Hematopoietic multipotent progenitor cell treated with erythropoietin and hydrocortisone succinate and interleukin-3 and kit ligand, for 15 days (in vitro differentiated cells): ENCODE measurements at regions not wholly inside any gene's neighbourhood (a gene's known extent, or its start where the extent isn't known, plus 50 kb on each side); places are given as distances from the start of the nearest gene placed in this dataset.
A peak's percentile ranks its signal among the peaks of the same experiment; 100 is the strongest.
"Not testable (repeated sequence)": the region's sequence is repeated elsewhere in the genome, so short reads cannot be mapped to it uniquely, and the experiment has no call there.

ENCODE experiments used
- DNase-seq: peaks from one replicate; pipeline ENCODE4 v3.0.0-alpha.2; 2015; ENCODE audit warnings: low spot score

DNA sequence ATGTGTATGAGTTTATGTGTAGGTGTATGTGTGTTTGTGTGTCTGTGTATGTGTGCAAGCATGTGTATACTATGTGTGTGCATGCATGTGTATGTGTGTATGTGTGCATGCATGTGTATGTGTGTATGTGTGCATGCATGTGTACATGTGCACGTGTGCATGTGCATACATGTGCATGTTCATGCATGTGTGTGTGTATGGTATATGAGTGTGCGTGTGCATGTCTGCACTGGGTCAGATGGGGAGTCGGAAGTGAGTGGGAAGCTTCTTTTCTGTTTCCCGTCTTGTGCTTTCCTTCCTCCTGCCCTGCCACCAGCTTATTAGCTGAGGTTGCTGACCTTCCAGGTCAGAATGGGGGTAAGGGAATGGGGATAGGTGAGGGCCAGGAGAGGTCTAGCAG is 174.7 kb downstream of the MAP2K4 start:
- no peak for DNase-seq

DNA sequence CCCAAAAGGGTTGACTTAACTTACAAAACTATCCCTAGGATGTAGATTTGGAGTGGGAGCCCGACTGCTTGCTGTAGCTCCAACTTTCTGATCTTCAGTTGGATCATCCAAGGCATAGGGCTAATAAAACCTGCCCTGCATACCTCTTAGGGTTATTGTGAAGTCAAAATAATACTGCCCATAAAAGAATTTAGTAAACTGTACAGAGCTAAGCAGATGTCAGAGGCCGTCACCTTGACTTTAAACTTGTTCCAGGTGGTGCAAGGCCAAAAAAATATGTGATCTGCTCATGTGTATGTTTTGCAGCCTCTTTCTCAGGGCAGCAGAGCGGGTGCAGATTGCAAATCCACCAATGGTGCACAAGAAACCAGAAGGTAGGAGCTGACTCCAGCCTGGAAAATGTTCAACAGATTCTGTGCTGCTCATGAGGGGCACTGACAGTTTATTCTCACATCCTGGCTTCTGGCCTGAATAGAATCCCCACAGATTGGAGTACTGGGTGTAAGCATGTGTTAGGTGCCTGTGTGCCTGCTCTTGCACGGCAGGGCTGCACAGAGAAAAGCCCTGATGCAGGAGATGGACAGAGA is 180.7 kb downstream of the MAP2K4 start:
- DNase-seq, result no peak

GRCh38 chr17:12209632-12210191 is 189.0 kb downstream of the MAP2K4 start:
- DNase-seq, result no peak

GRCh38 chr17:12220714-12221439 is 200.2 kb downstream of the MAP2K4 start:
- DNase-seq, result not testable (repeated sequence)

DNA sequence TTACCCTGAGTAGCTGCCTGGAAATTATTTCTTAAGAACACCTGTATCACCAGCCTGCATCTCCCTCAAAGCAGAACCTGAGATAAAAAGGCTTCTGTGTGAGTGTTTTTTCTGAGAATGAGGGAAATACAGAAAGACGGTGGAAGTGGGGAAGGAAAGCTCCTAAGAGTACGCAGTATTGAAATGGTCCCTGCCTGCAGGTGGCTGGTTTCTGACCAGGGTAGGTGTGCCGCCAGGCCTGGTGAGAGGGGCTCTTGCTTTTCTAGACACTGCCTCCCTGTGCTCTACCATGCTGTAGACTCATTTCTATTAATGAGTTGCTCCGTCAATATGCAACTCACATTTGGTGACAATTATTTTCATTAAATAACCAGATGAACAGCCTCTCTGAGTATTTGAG is 201.7 kb downstream of the MAP2K4 start:
- DNase-seq, result no peak

- no peak for DNase-seq
These were observed 206.9 kb downstream of the MAP2K4 start for GRCh38 chr17:12227547-12227946.

DNA sequence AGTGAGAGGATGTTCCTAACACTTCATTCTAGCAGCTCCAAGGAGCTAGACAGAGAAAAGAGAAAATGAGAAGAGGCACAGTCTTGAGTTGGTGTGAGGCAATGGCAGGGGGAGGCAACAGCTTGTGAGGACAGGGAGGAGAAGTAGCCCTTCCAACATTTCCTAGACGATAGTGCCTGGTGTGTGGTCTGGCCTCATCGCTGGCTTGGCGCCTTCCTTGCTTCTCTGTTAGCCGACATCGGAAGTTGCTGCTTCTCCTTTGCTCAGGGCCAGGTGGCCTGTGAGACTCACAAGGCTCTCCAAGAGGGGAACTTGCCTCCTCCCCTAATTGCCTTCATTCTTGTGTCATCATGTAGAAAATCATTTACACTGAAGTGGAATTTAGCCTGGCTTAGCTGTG is 208.7 kb downstream of the MAP2K4 start:
- DNase-seq, result no peak

- DNase-seq, result no peak
These were observed 210.0 kb downstream of the MAP2K4 start for GRCh38 chr17:12230481-12231354.

DNA sequence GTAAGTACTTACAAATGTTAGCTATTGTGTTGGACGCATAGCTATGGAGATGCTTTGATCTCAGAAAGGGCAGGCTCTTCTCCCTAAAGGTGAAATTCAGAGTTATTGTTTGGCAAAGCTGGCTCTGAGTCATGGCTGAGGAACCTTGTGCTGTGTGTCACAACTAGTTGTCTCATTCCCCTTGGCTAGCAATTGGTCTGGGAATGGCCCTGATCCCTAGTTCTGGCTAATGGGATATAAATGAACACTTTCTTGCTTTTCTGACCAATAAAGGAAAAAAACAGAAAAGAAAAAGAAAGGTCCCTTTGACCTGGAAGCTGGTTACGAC is 210.6 kb downstream of the MAP2K4 start:
- no peak for DNase-seq

DNA sequence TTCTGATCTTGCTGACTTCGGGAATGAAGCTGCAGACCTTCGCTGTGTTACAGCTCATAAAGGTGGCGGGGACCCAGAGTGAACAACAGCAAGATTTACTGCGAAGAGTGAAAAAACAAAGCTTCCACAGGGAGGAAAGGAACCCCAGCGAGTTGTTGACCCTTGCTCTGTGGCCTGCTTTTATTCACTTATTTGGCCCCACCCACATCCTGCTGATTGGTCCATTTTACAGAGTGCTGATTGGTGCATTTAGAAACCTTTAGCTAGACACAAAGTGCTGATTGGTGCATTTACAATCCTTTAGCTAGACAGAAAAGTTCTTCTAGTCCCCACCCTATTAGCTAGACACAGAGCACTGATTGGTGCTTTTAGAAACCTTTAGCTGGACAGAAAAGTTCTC is 218.3 kb downstream of the MAP2K4 start:
- not testable (repeated sequence) for DNase-seq

GRCh38 chr17:12242345-12242954 is 221.8 kb downstream of the MAP2K4 start:
- no peak for DNase-seq

- no peak for DNase-seq
These were observed 227.1 kb downstream of the MAP2K4 start for GRCh38 chr17:12247761-12248160.

DNA sequence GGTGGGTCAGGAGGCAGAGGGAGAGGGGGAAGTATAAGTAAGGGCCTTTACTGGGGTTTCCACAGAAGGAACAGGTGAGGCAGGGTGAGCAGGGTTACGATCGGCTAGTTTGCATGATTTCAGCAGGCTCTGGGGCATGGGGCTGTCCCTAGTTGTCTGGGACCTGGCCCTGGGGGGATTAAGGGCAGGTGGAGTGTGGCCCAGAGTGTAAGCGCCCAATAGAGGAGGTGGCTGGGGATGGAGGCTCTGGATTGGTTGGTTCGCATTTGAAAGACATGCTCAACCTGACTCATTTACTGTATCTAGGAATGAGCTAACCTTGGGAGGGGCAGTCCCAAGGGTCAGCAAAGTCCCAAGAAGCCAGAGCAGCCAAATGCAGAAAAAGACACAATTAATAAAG is 230.3 kb downstream of the MAP2K4 start:
- no peak for DNase-seq

GRCh38 chr17:12252462-12252861 is 231.8 kb downstream of the MAP2K4 start:
- no peak for DNase-seq

GRCh38 chr17:12254460-12254859 is 233.8 kb downstream of the MAP2K4 start:
- DNase-seq, result no peak

DNA sequence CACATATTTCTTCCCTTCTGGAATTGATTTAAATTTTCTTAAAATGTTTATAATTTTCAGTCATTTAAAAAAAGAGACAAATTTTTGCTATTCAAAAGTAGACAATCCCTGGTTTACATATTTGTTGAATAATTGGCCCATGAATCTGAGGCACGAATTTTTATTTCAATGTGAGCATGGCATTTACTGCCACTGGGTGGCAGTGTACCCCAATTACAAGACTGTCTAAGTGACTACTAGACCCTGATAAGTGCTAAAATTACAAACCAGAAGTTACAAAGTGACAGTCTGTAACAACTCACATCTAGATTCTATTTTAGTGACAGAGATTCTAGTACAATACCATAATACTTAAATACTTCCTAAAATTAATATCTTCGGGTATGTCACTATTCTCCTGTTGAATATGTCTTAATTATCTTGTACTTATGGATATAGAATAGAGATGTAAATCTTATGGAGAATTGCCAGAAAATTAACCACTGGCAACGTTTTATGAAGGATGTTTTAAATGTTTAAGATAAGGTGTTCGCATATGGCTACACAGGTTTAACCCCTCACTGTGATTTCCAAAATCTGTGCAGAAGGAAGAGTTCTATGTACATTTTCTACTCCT is 235.8 kb downstream of the MAP2K4 start:
- DNase-seq, result peak; percentile 2

GRCh38 chr17:12257176-12257575 is 236.5 kb downstream of the MAP2K4 start:
- no peak for DNase-seq

DNA sequence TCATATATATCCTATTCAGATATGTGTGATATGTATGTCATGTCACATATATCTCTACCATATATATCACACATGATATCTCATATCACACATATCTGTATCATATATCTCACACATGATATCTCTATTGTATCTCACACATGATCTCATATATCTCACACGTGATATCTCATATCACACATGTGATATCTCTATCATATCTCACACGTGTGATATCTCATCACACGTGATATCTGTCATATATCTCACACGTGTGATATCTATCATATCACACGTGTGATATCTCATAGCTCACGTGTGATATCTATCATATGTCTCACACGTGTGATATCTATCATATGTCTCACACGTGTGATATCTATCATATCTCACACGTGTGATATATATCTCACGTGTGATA is 240.7 kb downstream of the MAP2K4 start:
- DNase-seq, result no peak

DNA sequence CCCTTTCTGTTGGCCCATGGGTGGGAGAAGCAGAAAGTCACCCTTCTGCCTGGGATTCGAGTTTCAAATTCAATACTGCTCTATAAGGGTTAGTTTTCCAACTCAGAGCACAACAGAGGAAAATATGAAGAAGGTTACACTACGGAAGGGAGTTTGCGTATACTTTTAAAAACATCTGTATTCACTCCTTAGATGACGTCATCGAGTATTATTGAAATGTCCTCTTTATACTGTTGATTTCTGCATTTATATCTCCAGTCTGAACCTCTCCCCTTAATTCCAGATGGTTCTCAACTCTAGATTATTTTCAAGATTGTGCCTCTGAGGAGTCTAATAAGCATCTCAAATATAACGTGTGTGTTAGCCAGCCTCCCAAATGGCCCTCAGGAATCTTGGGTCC is 249.1 kb downstream of the MAP2K4 start:
- no peak for DNase-seq

- no peak for DNase-seq
These were observed 257.1 kb downstream of the MAP2K4 start for GRCh38 chr17:12277827-12278226.

- no peak for DNase-seq
These were observed 261.4 kb downstream of the MAP2K4 start for GRCh38 chr17:12282056-12282455.

- DNase-seq, result no peak
These were observed 267.3 kb downstream of the MAP2K4 start for GRCh38 chr17:12287953-12288352.
